ENCODE measurements at regions not wholly inside any gene's neighbourhood (a gene's known extent, or its start where the extent isn't known, plus 50 kb on each side); places are given as distances from the start of the nearest gene placed in this dataset.

DNA sequence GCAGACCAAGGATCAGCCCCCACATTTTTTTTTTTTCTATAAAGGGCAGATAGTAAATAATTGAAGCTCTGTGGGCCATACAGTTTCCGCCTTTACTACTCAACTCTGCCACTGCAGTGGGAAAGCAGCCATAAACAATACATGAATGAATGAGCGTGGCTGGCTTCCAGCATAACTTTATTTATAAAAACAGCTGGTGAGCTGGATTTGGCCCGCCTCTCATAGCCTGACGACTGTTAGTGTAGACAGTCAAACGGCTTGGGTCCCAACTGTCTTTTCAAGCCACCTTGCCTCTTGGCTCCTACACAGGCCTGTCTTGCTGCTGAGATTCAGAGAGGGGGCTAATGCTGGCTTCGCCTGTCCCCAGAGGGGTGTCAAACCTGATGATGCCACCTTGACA, 169.8 kb upstream of the GPR26 start:
- Mint-ChIP-seq H3K4me1 (ENCODE audit: low read depth) (peaks cover 9% of the 10 kb centered on the region), H3K9me3 (ENCODE audit: low read depth) (no peaks in the 10 kb centered on the region), H3K27me3 (peaks cover 8% of the 10 kb centered on the region), H3K36me3 (ENCODE audit: insufficient read depth) (no peaks in the 10 kb centered on the region), H3K27ac (no peak overlapping the region), H3K4me3 (ENCODE audit: low read depth) (no peak overlapping the region)
- TF ChIP-seq, protein P1, sequence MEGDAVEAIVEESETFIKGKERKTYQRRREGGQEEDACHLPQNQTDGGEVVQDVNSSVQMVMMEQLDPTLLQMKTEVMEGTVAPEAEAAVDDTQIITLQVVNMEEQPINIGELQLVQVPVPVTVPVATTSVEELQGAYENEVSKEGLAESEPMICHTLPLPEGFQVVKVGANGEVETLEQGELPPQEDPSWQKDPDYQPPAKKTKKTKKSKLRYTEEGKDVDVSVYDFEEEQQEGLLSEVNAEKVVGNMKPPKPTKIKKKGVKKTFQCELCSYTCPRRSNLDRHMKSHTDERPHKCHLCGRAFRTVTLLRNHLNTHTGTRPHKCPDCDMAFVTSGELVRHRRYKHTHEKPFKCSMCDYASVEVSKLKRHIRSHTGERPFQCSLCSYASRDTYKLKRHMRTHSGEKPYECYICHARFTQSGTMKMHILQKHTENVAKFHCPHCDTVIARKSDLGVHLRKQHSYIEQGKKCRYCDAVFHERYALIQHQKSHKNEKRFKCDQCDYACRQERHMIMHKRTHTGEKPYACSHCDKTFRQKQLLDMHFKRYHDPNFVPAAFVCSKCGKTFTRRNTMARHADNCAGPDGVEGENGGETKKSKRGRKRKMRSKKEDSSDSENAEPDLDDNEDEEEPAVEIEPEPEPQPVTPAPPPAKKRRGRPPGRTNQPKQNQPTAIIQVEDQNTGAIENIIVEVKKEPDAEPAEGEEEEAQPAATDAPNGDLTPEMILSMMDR (IDR thresholded peaks at IDR 0.05; ENCODE audit: unreplicated experiment): no peak
- no peak for DNase-seq (ENCODE audit: low spot score, unreplicated experiment)

DNA sequence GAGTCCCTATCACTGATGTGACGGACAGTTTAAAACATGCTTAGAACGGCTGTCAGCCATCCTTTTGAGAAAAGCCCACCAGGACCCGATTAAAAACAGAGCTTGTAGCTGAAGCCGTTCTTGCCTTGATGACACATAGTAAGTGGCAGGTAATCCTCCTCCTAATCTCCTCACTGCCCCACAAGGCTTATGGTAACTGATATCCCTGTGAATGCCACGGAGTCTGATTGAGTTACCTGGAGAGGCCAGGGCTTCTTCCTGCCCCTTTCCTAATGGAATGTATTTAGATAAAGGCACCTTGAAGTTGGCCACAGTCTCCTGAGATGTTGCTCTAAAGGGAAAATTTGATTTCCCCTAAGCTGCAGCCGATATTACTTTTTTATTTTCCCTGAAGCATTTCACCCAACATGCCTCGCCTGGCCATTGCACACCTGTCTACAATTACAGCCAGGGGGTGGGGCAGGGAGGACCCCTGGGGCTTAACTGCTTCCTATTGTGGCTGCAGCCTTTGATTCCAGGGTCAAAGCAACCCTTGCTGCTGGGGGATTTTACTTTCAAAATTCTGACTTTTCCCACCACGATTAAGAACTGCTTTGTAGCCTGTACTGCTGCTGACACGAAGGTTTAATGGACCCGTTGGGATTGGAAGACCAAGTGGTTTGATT, 169.0 kb upstream of the GPR26 start:
- H3K36me3 Mint-ChIP-seq (ENCODE audit: insufficient read depth): no peaks in the 10 kb centered on the region
- H3K27me3 Mint-ChIP-seq: peaks cover 11% of the 10 kb centered on the region
- no peak for DNase-seq (ENCODE audit: low spot score, unreplicated experiment)
- no peaks in the 10 kb centered on the region for H3K9me3 Mint-ChIP-seq (ENCODE audit: low read depth)
- no peak overlapping the region for H3K4me3 Mint-ChIP-seq (ENCODE audit: low read depth)
- peaks cover 3% of the 10 kb centered on the region for H3K4me1 Mint-ChIP-seq (ENCODE audit: low read depth)
- no peak overlapping the region for H3K27ac Mint-ChIP-seq
- TF ChIP-seq, protein P1 (IDR thresholded peaks at IDR 0.05; ENCODE audit: unreplicated experiment): no peak

DNA sequence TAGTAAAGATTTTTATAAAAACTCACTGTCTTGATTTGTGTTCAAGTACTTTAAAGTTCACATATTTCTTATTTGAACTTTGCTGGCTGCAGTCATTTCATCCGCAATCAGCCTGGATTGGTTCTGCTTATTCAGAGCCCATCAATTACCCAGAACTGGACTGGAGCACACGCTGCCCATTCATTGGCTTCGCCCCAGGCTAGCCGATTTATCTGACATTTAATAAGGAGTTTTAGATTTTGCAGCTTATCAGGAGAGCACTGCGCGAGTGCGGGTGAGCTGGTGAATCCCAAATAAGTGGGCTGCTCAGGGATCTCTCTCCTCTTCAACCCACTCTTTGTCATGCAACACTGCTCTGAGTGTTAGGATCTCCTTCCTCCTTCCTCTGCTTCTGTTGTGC, 166.0 kb upstream of the GPR26 start:
- Mint-ChIP-seq H3K27ac (no peak overlapping the region), H3K4me1 (ENCODE audit: low read depth) (peaks cover 2% of the 10 kb centered on the region), H3K36me3 (ENCODE audit: insufficient read depth) (no peaks in the 10 kb centered on the region), H3K27me3 (peaks cover 12% of the 10 kb centered on the region), H3K9me3 (ENCODE audit: low read depth) (no peaks in the 10 kb centered on the region), H3K4me3 (ENCODE audit: low read depth) (no peak overlapping the region)
- no peak for DNase-seq (ENCODE audit: low spot score, unreplicated experiment)
- TF ChIP-seq, protein P1 (IDR thresholded peaks at IDR 0.05; ENCODE audit: unreplicated experiment): no peak

DNA sequence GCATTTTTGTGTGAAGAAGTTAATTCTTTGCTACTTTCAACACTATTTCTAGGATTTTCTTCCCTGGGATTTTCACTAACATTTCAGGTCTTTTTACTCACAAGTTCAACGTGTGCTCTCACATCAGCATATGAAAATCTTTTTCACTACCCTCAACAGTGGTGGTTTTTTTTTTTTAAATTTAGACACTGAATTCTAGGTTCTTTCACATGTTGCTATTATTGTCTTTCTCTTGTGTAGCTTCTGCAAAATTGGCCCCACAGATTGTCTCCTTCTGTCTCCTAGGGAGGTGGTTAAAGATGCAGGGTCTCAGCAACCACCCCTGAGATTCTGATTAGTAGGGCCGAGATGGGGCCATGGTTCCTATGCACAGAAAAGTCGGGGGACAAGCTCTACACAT, 165.0 kb upstream of the GPR26 start:
- Mint-ChIP-seq H3K9me3 (ENCODE audit: low read depth) (no peaks in the 10 kb centered on the region), H3K27ac (no peak overlapping the region), H3K4me3 (ENCODE audit: low read depth) (no peak overlapping the region), H3K27me3 (peaks cover 12% of the 10 kb centered on the region), H3K4me1 (ENCODE audit: low read depth) (peaks cover 2% of the 10 kb centered on the region), H3K36me3 (ENCODE audit: insufficient read depth) (no peaks in the 10 kb centered on the region)
- no peak for DNase-seq (ENCODE audit: low spot score, unreplicated experiment)
- TF ChIP-seq, protein P1 (IDR thresholded peaks at IDR 0.05; ENCODE audit: unreplicated experiment): no peak

DNA sequence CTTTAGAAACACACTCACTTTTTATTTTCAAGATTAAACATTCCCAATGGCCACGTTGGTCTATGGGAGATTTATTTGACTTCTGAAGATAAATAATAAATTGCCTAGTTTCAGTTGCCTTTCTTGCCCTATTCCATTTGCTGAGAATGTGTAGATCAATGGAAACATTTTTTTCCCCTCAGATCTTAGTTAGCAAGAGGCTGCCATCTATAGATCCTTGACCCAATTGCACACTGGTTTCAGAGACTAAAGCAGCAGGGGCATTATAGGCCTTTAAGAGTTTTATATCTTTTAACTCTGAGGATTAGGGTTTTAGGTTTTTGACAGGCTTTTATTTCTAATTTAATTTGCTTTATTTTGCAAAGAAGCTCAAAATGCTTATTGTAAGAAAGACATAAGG, 163.2 kb upstream of the GPR26 start:
- peaks cover 12% of the 10 kb centered on the region for H3K27me3 Mint-ChIP-seq
- H3K4me3 Mint-ChIP-seq (ENCODE audit: low read depth): no peak overlapping the region
- no peaks in the 10 kb centered on the region for H3K9me3 Mint-ChIP-seq (ENCODE audit: low read depth)
- no peak for DNase-seq (ENCODE audit: low spot score, unreplicated experiment)
- no peaks in the 10 kb centered on the region for H3K36me3 Mint-ChIP-seq (ENCODE audit: insufficient read depth)
- peaks cover 2% of the 10 kb centered on the region for H3K4me1 Mint-ChIP-seq (ENCODE audit: low read depth)
- TF ChIP-seq, protein P1 (IDR thresholded peaks at IDR 0.05; ENCODE audit: unreplicated experiment): peak; percentile 34
- no peak overlapping the region for H3K27ac Mint-ChIP-seq

All from progenitor cell of endocrine pancreas (in vitro differentiated cells).